ENCODE measurements at regions not wholly inside any gene's neighbourhood (a gene's known extent, or its start where the extent isn't known, plus 50 kb on each side); places are given as distances from the start of the nearest gene placed in this dataset.
A peak's percentile ranks its signal among the peaks of the same experiment; 100 is the strongest.

DNA sequence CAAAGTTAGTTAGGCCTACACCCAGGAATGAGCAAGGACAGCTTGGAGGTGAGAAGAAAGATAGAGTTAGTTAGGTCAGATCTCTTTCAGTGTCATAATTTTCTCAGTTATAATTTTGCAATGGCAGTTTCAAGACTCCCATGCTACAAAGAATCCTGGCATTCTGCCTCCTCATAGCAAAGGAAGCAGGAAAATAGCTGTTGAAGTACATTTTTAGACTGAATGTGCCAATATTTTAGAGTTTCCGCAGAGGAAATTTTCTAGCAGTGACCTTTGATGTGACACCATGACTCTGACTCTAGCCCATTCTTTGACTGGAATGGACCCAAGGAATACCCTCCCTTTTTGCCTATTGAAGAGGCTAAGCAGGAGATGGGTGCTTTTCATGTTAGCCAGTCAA, 371.7 kb downstream of the PIK3C3 start:
- no peak for DNase-seq
- H3K36me3 ChIP-seq (ENCODE audit: control insufficient read depth in 1 of 2, insufficient read depth in 2 of 2, low read depth in 1 of 2, low read length in 2 of 2): no peaks in the 10 kb centered on the region
- no peak overlapping the region for H4K8ac ChIP-seq (ENCODE audit: low read length)
- H3K79me1 ChIP-seq (replicated peaks; ENCODE audit: low read length, poor library complexity, severe bottlenecking): no peaks in the 10 kb centered on the region
- H2BK5ac ChIP-seq (ENCODE audit: low read depth, low read length, poor library complexity, severe bottlenecking): no peak overlapping the region
- H2BK120ac ChIP-seq (ENCODE audit: low read depth, low read length): no peak overlapping the region
- no peak overlapping the region for H2AK5ac ChIP-seq (ENCODE audit: low read length, severe bottlenecking)
- H3K4me3 ChIP-seq (ENCODE audit: insufficient read depth in 1 of 2, low read depth in 1 of 2, low read length in 2 of 2): no peak overlapping the region
- H3K4ac ChIP-seq (ENCODE audit: low read depth in 1 of 2, low read length in 2 of 2): no peak overlapping the region
- peaks cover 2% of the 10 kb centered on the region for H3K4me1 ChIP-seq (ENCODE audit: control insufficient read depth, insufficient read depth, low read depth, low read length)
- no peak overlapping the region for H3K27ac ChIP-seq (ENCODE audit: low read length, poor library complexity, severe bottlenecking)
- no peak overlapping the region for H2BK12ac ChIP-seq (ENCODE audit: low read length in 2 of 2)
- no peak overlapping the region for H3K4me2 ChIP-seq (ENCODE audit: low read length, poor library complexity, severe bottlenecking)
- 100% methylated on average over 1 of the region's 1 CpG for WGBS
- no peak overlapping the region for H3K9ac ChIP-seq (ENCODE audit: low read length)
- no peak overlapping the region for H3K14ac ChIP-seq (ENCODE audit: low read length in 2 of 2)
- no peaks in the 10 kb centered on the region for H3K27me3 ChIP-seq (ENCODE audit: control insufficient read depth in 1 of 2, insufficient read depth in 1 of 2, low read length in 2 of 2)
- no peak overlapping the region for H3K23ac ChIP-seq (ENCODE audit: low read length in 2 of 2)
- H2AFZ ChIP-seq (ENCODE audit: low read depth, low read length): no peak overlapping the region
- no peak overlapping the region for H2BK15ac ChIP-seq (ENCODE audit: low read depth, poor library complexity, severe bottlenecking)
- H3K9me3 ChIP-seq (ENCODE audit: control insufficient read depth, low read length): no peaks in the 10 kb centered on the region
- no peak overlapping the region for H4K91ac ChIP-seq (ENCODE audit: low read length)
- H3K18ac ChIP-seq (ENCODE audit: low read depth in 1 of 2, low read length in 2 of 2): no peak overlapping the region

DNA sequence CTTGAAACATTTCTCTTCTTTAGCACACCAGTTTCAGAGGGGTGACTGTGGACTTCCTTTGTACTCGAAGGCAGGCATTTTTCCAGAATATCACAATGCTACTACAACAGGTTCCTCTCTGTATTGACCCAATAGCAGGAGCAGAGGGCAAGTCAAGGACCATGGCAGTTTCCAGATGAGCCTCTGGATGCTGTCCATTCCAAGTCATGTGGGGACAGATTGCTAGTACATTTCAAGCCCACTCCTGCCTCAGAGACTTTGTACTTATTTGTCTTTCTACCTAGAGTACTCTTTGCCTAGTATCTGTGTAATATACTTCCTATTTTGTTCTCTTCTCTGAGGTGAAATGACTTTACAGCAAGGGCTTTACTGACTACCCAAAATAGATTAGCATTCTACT, 373.9 kb downstream of the PIK3C3 start:
- H3K23ac ChIP-seq (ENCODE audit: low read length in 2 of 2): no peak overlapping the region
- 69% methylated on average over 1 of the region's 1 CpG for WGBS
- no peak overlapping the region for H3K14ac ChIP-seq (ENCODE audit: low read length in 2 of 2)
- no peak overlapping the region for H3K18ac ChIP-seq (ENCODE audit: low read depth in 1 of 2, low read length in 2 of 2)
- DNase-seq: no peak
- H3K4me2 ChIP-seq (ENCODE audit: low read length, poor library complexity, severe bottlenecking): no peak overlapping the region
- H2BK15ac ChIP-seq (ENCODE audit: low read depth, poor library complexity, severe bottlenecking): no peak overlapping the region
- no peak overlapping the region for H2BK12ac ChIP-seq (ENCODE audit: low read length in 2 of 2)
- H3K36me3 ChIP-seq (ENCODE audit: control insufficient read depth in 1 of 2, insufficient read depth in 2 of 2, low read depth in 1 of 2, low read length in 2 of 2): no peaks in the 10 kb centered on the region
- no peak overlapping the region for H3K4ac ChIP-seq (ENCODE audit: low read depth in 1 of 2, low read length in 2 of 2)
- no peak overlapping the region for H2BK5ac ChIP-seq (ENCODE audit: low read depth, low read length, poor library complexity, severe bottlenecking)
- H3K9ac ChIP-seq (ENCODE audit: low read length): no peak overlapping the region
- H2BK120ac ChIP-seq (ENCODE audit: low read depth, low read length): no peak overlapping the region
- no peak overlapping the region for H4K8ac ChIP-seq (ENCODE audit: low read length)
- H3K27me3 ChIP-seq (ENCODE audit: control insufficient read depth in 1 of 2, insufficient read depth in 1 of 2, low read length in 2 of 2): no peaks in the 10 kb centered on the region
- H3K9me3 ChIP-seq (ENCODE audit: control insufficient read depth, low read length): no peaks in the 10 kb centered on the region
- no peaks in the 10 kb centered on the region for H3K79me1 ChIP-seq (replicated peaks; ENCODE audit: low read length, poor library complexity, severe bottlenecking)
- H2AFZ ChIP-seq (ENCODE audit: low read depth, low read length): no peak overlapping the region
- H3K4me3 ChIP-seq (ENCODE audit: insufficient read depth in 1 of 2, low read depth in 1 of 2, low read length in 2 of 2): no peak overlapping the region
- no peak overlapping the region for H4K91ac ChIP-seq (ENCODE audit: low read length)
- H3K4me1 ChIP-seq (ENCODE audit: control insufficient read depth, insufficient read depth, low read depth, low read length): peaks cover 2% of the 10 kb centered on the region
- H2AK5ac ChIP-seq (ENCODE audit: low read length, severe bottlenecking): no peak overlapping the region
- no peak overlapping the region for H3K27ac ChIP-seq (ENCODE audit: low read length, poor library complexity, severe bottlenecking)

DNA sequence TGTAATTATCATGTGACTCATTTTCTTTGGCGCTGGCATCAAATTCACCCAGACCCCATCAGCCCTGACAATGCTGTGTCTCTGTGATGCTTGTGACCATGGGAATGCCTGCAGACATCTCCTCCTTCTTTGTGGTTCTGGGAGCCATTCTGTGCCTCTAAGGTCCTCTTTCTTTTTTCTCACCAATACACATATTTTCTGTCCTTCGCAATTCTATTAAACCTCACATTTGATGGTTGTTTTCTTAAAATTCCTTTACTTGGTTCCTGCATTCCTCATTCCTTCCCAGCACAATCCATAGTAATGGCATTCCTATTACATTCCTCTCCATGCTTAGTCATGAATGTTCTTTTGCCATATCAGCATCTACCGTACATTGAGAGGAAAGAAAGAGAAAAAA, 375.3 kb downstream of the PIK3C3 start:
- H2BK5ac ChIP-seq (ENCODE audit: low read depth, low read length, poor library complexity, severe bottlenecking): no peak overlapping the region
- H2BK120ac ChIP-seq (ENCODE audit: low read depth, low read length): no peak overlapping the region
- no peak overlapping the region for H4K91ac ChIP-seq (ENCODE audit: low read length)
- no peak overlapping the region for H3K18ac ChIP-seq (ENCODE audit: low read depth in 1 of 2, low read length in 2 of 2)
- no peak overlapping the region for H3K4me2 ChIP-seq (ENCODE audit: low read length, poor library complexity, severe bottlenecking)
- no peak overlapping the region for H3K23ac ChIP-seq (ENCODE audit: low read length in 2 of 2)
- H3K36me3 ChIP-seq (ENCODE audit: control insufficient read depth in 1 of 2, insufficient read depth in 2 of 2, low read depth in 1 of 2, low read length in 2 of 2): no peaks in the 10 kb centered on the region
- H3K4ac ChIP-seq (ENCODE audit: low read depth in 1 of 2, low read length in 2 of 2): no peak overlapping the region
- H3K9ac ChIP-seq (ENCODE audit: low read length): no peak overlapping the region
- H2AFZ ChIP-seq (ENCODE audit: low read depth, low read length): no peak overlapping the region
- H3K79me1 ChIP-seq (replicated peaks; ENCODE audit: low read length, poor library complexity, severe bottlenecking): no peaks in the 10 kb centered on the region
- peak; percentile 4 for DNase-seq
- H3K9me3 ChIP-seq (ENCODE audit: control insufficient read depth, low read length): no peaks in the 10 kb centered on the region
- no peak overlapping the region for H3K4me3 ChIP-seq (ENCODE audit: insufficient read depth in 1 of 2, low read depth in 1 of 2, low read length in 2 of 2)
- peaks cover 2% of the 10 kb centered on the region for H3K4me1 ChIP-seq (ENCODE audit: control insufficient read depth, insufficient read depth, low read depth, low read length)
- H3K14ac ChIP-seq (ENCODE audit: low read length in 2 of 2): no peak overlapping the region
- no peak overlapping the region for H3K27ac ChIP-seq (ENCODE audit: low read length, poor library complexity, severe bottlenecking)
- no peaks in the 10 kb centered on the region for H3K27me3 ChIP-seq (ENCODE audit: control insufficient read depth in 1 of 2, insufficient read depth in 1 of 2, low read length in 2 of 2)
- no peak overlapping the region for H4K8ac ChIP-seq (ENCODE audit: low read length)
- no peak overlapping the region for H2AK5ac ChIP-seq (ENCODE audit: low read length, severe bottlenecking)
- H2BK12ac ChIP-seq (ENCODE audit: low read length in 2 of 2): no peak overlapping the region
- WGBS: 77% methylated on average over 3 of the region's 3 CpGs
- no peak overlapping the region for H2BK15ac ChIP-seq (ENCODE audit: low read depth, poor library complexity, severe bottlenecking)

DNA sequence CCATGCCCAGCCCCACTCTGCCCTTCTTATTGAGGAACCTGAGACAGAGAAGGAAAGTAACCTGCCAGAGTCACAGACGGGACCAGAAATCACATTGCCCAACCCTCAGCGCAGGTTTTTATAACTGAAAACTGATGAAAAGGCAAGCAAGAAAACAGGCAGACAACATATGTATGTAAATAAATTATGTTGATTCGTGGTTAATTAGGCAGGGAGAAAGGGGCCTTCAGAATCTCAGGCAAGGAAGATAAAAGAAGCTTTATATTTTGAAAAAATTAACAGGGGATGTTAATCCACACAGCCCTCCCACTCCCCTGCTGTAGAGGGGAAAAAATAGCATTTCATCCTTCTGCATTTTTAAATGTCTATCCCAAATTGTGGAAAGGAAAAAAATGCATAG, 378.5 kb downstream of the PIK3C3 start:
- no peak overlapping the region for H4K8ac ChIP-seq (ENCODE audit: low read length)
- H2BK15ac ChIP-seq (ENCODE audit: low read depth, poor library complexity, severe bottlenecking): no peak overlapping the region
- no peak overlapping the region for H2BK120ac ChIP-seq (ENCODE audit: low read depth, low read length)
- no peak overlapping the region for H2BK5ac ChIP-seq (ENCODE audit: low read depth, low read length, poor library complexity, severe bottlenecking)
- no peaks in the 10 kb centered on the region for H3K36me3 ChIP-seq (ENCODE audit: control insufficient read depth in 1 of 2, insufficient read depth in 2 of 2, low read depth in 1 of 2, low read length in 2 of 2)
- H4K91ac ChIP-seq (ENCODE audit: low read length): no peak overlapping the region
- no peak overlapping the region for H3K9ac ChIP-seq (ENCODE audit: low read length)
- no peak overlapping the region for H2BK12ac ChIP-seq (ENCODE audit: low read length in 2 of 2)
- H3K4ac ChIP-seq (ENCODE audit: low read depth in 1 of 2, low read length in 2 of 2): no peak overlapping the region
- no peak overlapping the region for H3K27ac ChIP-seq (ENCODE audit: low read length, poor library complexity, severe bottlenecking)
- no peak overlapping the region for H3K4me2 ChIP-seq (ENCODE audit: low read length, poor library complexity, severe bottlenecking)
- H3K27me3 ChIP-seq (ENCODE audit: control insufficient read depth in 1 of 2, insufficient read depth in 1 of 2, low read length in 2 of 2): no peaks in the 10 kb centered on the region
- H3K14ac ChIP-seq (ENCODE audit: low read length in 2 of 2): no peak overlapping the region
- no peak overlapping the region for H2AK5ac ChIP-seq (ENCODE audit: low read length, severe bottlenecking)
- no peak overlapping the region for H3K23ac ChIP-seq (ENCODE audit: low read length in 2 of 2)
- no peaks in the 10 kb centered on the region for H3K79me1 ChIP-seq (replicated peaks; ENCODE audit: low read length, poor library complexity, severe bottlenecking)
- peaks cover 2% of the 10 kb centered on the region for H3K4me1 ChIP-seq (ENCODE audit: control insufficient read depth, insufficient read depth, low read depth, low read length)
- 78% methylated on average over 3 of the region's 3 CpGs for WGBS
- DNase-seq: no peak
- no peak overlapping the region for H2AFZ ChIP-seq (ENCODE audit: low read depth, low read length)
- H3K4me3 ChIP-seq (ENCODE audit: insufficient read depth in 1 of 2, low read depth in 1 of 2, low read length in 2 of 2): no peak overlapping the region
- H3K9me3 ChIP-seq (ENCODE audit: control insufficient read depth, low read length): peaks cover 2% of the 10 kb centered on the region
- no peak overlapping the region for H3K18ac ChIP-seq (ENCODE audit: low read depth in 1 of 2, low read length in 2 of 2)

Data from mesenchymal stem cell (in vitro differentiated cells and primary cell).